GM12878 (cell line): ENCODE measurements at regions not wholly inside any gene's neighbourhood (a gene's known extent, or its start where the extent isn't known, plus 50 kb on each side); places are given as distances from the start of the nearest gene placed in this dataset.

Experiments
- ATAC-seq: fragments of 200-7000 bp; cut with Tn5 transposase; 3 replicates; pipeline ENCODE4 v1.9.1; 2020; ENCODE audit warnings: mild to moderate bottlenecking, moderate library complexity
- BruUV-seq: library from RNA; stranded (reverse); fragments of 400-500 nt; replicated peaks from 2 replicates; lab custom pipeline; 2021; lab: Mats Ljungman, UMichigan
- CTCF ChIA-PET: fragments of 300-600 bp; sonication (Branson Sonifier 250); formaldehyde crosslinking; extraction: SDS; loops from one replicate; lab custom pipeline; 2021; ENCODE audit warnings: inconsistent platforms; lab: Yijun Ruan, JAX
- POLR2A ChIA-PET: fragments of 350-600 bp; formaldehyde crosslinking; extraction: SDS; loops from one replicate; lab custom pipeline; 2021; ENCODE audit warnings: inconsistent platforms; lab: Charles Lee
- RAD21 ChIA-PET: fragments of 300-600 bp; sonication (Branson Sonifier 250); formaldehyde crosslinking; loops from one replicate; lab custom pipeline; 2023; ENCODE audit warnings: antibody characterized with exemption; ENCODE audit not compliant: unreplicated experiment; lab: Charles Lee
- SMC1A ChIA-PET: fragments of 300-600 bp; sonication (Branson Sonifier 250); formaldehyde crosslinking; loops from one replicate; lab custom pipeline; 2023; ENCODE audit not compliant: unreplicated experiment, uncharacterized antibody; lab: Charles Lee
- DNase-seq: peaks from one replicate; pipeline ENCODE4 v3.0.0-alpha.2; 2011; ENCODE audit warnings: low read depth, low spot score
- FAIRE-seq: peaks from 3 replicates; lab custom pipeline; 2011; peaks lifted over from hg19 to GRCh38; lab: Jason Lieb, UNC
- H2AFZ ChIP-seq: 2 replicates; pipeline ENCODE4 v1.6.0; 2011; ENCODE audit warnings: low read depth, low read length, control low read depth; ENCODE audit not compliant: control insufficient read depth
- H3K27ac ChIP-seq: 2 replicates; pipeline ENCODE4 v1.5.1; 2011; ENCODE audit warnings: control low read depth; ENCODE audit not compliant: control insufficient read depth, insufficient read depth
- H3K27me3 ChIP-seq, 2 experiments: replicated peaks in 1 of 2; 2 replicates each; pipeline versions ENCODE4 v1.6.0 to v1.6.1; 2011; ENCODE audit warnings: low read length in 1 of 2; ENCODE audit not compliant: control insufficient read depth in 2 of 2, insufficient read depth in 2 of 2
- H3K36me3 ChIP-seq, 2 experiments: 2 replicates each; pipeline ENCODE4 v1.5.1; 2011; ENCODE audit warnings: low read length in 1 of 2; ENCODE audit not compliant: control insufficient read depth in 2 of 2, insufficient read depth in 2 of 2
- H3K4me1 ChIP-seq: 2 replicates; pipeline ENCODE4 v1.6.1; 2011; ENCODE audit warnings: mild to moderate bottlenecking, low read length, moderate library complexity, mixed read lengths; ENCODE audit not compliant: control insufficient read depth, insufficient read depth
- H3K4me2 ChIP-seq: 2 replicates; pipeline ENCODE4 v1.6.0; 2011; ENCODE audit warnings: control low read depth; ENCODE audit not compliant: control insufficient read depth, insufficient read depth
- H3K4me3 ChIP-seq: fragments of 200-600 bp; sonication (generic); 2 replicates; pipeline ENCODE4 v1.5.1; 2016
- H3K79me2 ChIP-seq: 2 replicates; pipeline ENCODE4 v1.6.0; 2011; ENCODE audit warnings: low read length; ENCODE audit not compliant: control insufficient read depth, insufficient read depth
- H3K9ac ChIP-seq: 2 replicates; pipeline ENCODE4 v1.8.0; 2011; ENCODE audit warnings: low read length, control low read depth, mixed read lengths; ENCODE audit not compliant: control insufficient read depth, insufficient read depth
- H3K9me3 ChIP-seq: replicated peaks from 3 replicates; pipeline ENCODE4 v1.5.1; 2011; ENCODE audit warnings: mild to moderate bottlenecking, low read length; ENCODE audit not compliant: control insufficient read depth, insufficient read depth
- H4K20me1 ChIP-seq: 2 replicates; pipeline ENCODE4 v1.6.0; 2011; ENCODE audit not compliant: control insufficient read depth, insufficient read depth
- BCL11A ChIP-seq: IDR thresholded peaks from 2 replicates; pipeline ENCODE4 v1.6.1; 2011; ENCODE audit warnings: low read depth, low read length
- CBFB ChIP-seq: IDR thresholded peaks from 2 replicates; pipeline ENCODE4 v1.6.1; 2016; ENCODE audit warnings: antibody characterized with exemption, low read depth
- DPF2 ChIP-seq: fragments of 450-650 bp; IDR thresholded peaks from 2 replicates; pipeline ENCODE4 v1.6.1; 2017; ENCODE audit warnings: mild to moderate bottlenecking
- E2F4 ChIP-seq: IDR thresholded peaks from 2 replicates; pipeline ENCODE4 v1.6.1; 2012; ENCODE audit warnings: low read depth, low read length, improper control_type of control experiment
- ETV6 ChIP-seq, 2 experiments: fragments of 450-650 bp in 1 of 2; IDR thresholded peaks in 1 of 2; conservative IDR thresholded peaks in 1 of 2; 2 replicates each; pipeline ENCODE4 v1.6.1; 2014; ENCODE audit warnings: antibody characterized with exemption in 1 of 2, borderline replicate concordance in 1 of 2, low read depth in 1 of 2, mild to moderate bottlenecking in 1 of 2, moderate library complexity in 1 of 2
- MAX ChIP-seq: IDR thresholded peaks from 2 replicates; pipeline ENCODE4 v1.6.1; 2012; ENCODE audit warnings: low read depth, low read length, improper control_type of control experiment
- MLLT1 ChIP-seq: fragments of 450-650 bp; IDR thresholded peaks from 2 replicates; pipeline ENCODE4 v1.6.1; 2016; ENCODE audit warnings: mild to moderate bottlenecking
- NBN ChIP-seq: fragments of 450-650 bp; IDR thresholded peaks from 2 replicates; pipeline ENCODE4 v1.6.1; 2016
- NR2F1 ChIP-seq: fragments of 450-650 bp; conservative IDR thresholded peaks from 2 replicates; pipeline ENCODE4 v1.6.1; 2017; ENCODE audit warnings: mild to moderate bottlenecking
- PKNOX1 ChIP-seq: fragments of 450-650 bp; IDR thresholded peaks from 2 replicates; pipeline ENCODE4 v1.6.1; 2016; ENCODE audit warnings: mild to moderate bottlenecking
- POLR2AphosphoS5 ChIP-seq: IDR thresholded peaks from 2 replicates; pipeline ENCODE4 v1.6.1; 2011; ENCODE audit warnings: mild to moderate bottlenecking, low read length, inconsistent platforms
- SKIL ChIP-seq: fragments of 450-650 bp; IDR thresholded peaks from 2 replicates; pipeline ENCODE4 v1.6.1; 2017; ENCODE audit warnings: mild to moderate bottlenecking, low read depth, inconsistent platforms; ENCODE audit not compliant: poor library complexity, severe bottlenecking
- ZBTB11 ChIP-seq: fragments of 450-650 bp; formaldehyde crosslinking; IDR thresholded peaks from 2 replicates; pipeline ENCODE4 v1.5.0; 2022; ENCODE audit warnings: mild to moderate bottlenecking, missing genetic modification characterization
- WGBS: methylation state at CpG from one replicate; pipeline ENCODE4 v1.1.6; 2016; ENCODE audit warnings: low lambda C conversion rate; ENCODE audit not compliant: insufficient replicate concordance, insufficient coverage; ENCODE audit errors: missing lambda C conversion rate; 5-methylcytosine and 5-hydroxymethylcytosine counted together
- in situ Hi-C: fragments of 300-500 bp; cut with MboI; formaldehyde crosslinking; loops from 9 replicates; pipeline ENCODE4 v1.14.3; 2018; ENCODE audit warnings: mixed read lengths
- intact Hi-C: fragments of 100-400 bp; cut with micrococcal nuclease; formaldehyde crosslinking; loops from one replicate; pipeline ENCODE4 v1.14.2; 2022; ENCODE audit not compliant: unreplicated experiment

GRCh38 chr12:20175704-20176388, 192.5 kb upstream of the PDE3A start:
- Histone ChIP-seq H3K4me3 (no peak overlapping the region), H3K27ac (no peak overlapping the region), H2AFZ (no peak overlapping the region), H3K27me3 (no peaks in the 10 kb centered on the region), H3K79me2 (no peaks in the 10 kb centered on the region), H3K9ac (no peak overlapping the region), H3K4me2 (no peak overlapping the region), H4K20me1 (no peaks in the 10 kb centered on the region), H3K36me3 (no peaks in the 10 kb centered on the region), H3K9me3 (no peaks in the 10 kb centered on the region), H3K4me1 (no peaks in the 10 kb centered on the region)
- ChIA-PET RAD21 (no interaction called here), CTCF (no interaction called here), POLR2A (no interaction called here), SMC1A (interaction anchor here (0.6 to 1.3 kb wide), 2 partner anchors 29 to 183 kb away, joined by 3 read pairs; no protein-coding TSS in a partner anchor)
- TF ChIP-seq NBN (no peak), CBFB (no peak), DPF2 (no peak), NR2F1 (no peak), MAX (no peak), BCL11A (no peak), ZBTB11 (CRISPR knock-in tag) (no peak), POLR2AphosphoS5 (no peak), MLLT1 (no peak), E2F4 (no peak), ETV6 (conservative IDR thresholded peaks at IDR 0.05 in 1 of 2, IDR thresholded peaks at IDR 0.05 in 1 of 2; ENCODE audit: borderline replicate concordance in 1 of 2, low read depth in 1 of 2) (no peak), SKIL (no peak), PKNOX1 (no peak)
- intact Hi-C loops = no loop called here
- in situ Hi-C loops = no loop called here
- 48% methylated on average over 3 of the region's 3 CpGs for WGBS
- FAIRE-seq (no peak), DNase-seq (no peak), ATAC-seq (no peak)
- no TSS peak for BruUV-seq
